Fibroblast of lung (primary cell): ENCODE measurements at regions not wholly inside any gene's neighbourhood (a gene's known extent, or its start where the extent isn't known, plus 50 kb on each side); places are given as distances from the start of the nearest gene placed in this dataset.

ENCODE experiments used
- CTCF ChIP-seq, 2 donors: IDR thresholded peaks in 1 of 2; conservative IDR thresholded peaks in 1 of 2; 1 replicate in 1 of 2; 2 replicates in 1 of 2; pipeline ENCODE4 v1.5.1; 2011 to 2012; ENCODE audit warnings: low read length in 2 of 2, control low read depth in 1 of 2, inconsistent platforms in 1 of 2, low read depth in 1 of 2, mild to moderate bottlenecking in 1 of 2
- EZH2 ChIP-seq: IDR thresholded peaks from 2 replicates; pipeline ENCODE4 v1.5.1; 2012; ENCODE audit warnings: low read length, control low read depth, mild to moderate bottlenecking; ENCODE audit errors: missing control alignments

GRCh38 chrX:26925088-26925487, 538.1 kb downstream of the PPP4R3C start:
- no peak for TF ChIP-seq EZH2
- TF ChIP-seq CTCF (conservative IDR thresholded peaks at IDR 0.05 in 1 of 2, IDR thresholded peaks at IDR 0.05 in 1 of 2; ENCODE audit: low read depth in 1 of 2, low read length in 2 of 2) = no peak
